ENCODE measurements at regions not wholly inside any gene's neighbourhood (a gene's known extent, or its start where the extent isn't known, plus 50 kb on each side); places are given as distances from the start of the nearest gene placed in this dataset.

GRCh38 chr16:73355981-73356380, 308.1 kb upstream of the ZFHX3 start (continued):
- TF ChIP-seq BCL3 (IDR thresholded peaks at IDR 0.05; ENCODE audit: borderline replicate concordance, insufficient read depth, low read depth, low read length, poor library complexity, severe bottlenecking) (no peak), HDAC2 (IDR thresholded peaks at IDR 0.05) (no peak), E4F1 (IDR thresholded peaks at IDR 0.05; ENCODE audit: borderline replicate concordance, partially characterized antibody) (no peak)
- TF ChIP-seq, protein P1, sequence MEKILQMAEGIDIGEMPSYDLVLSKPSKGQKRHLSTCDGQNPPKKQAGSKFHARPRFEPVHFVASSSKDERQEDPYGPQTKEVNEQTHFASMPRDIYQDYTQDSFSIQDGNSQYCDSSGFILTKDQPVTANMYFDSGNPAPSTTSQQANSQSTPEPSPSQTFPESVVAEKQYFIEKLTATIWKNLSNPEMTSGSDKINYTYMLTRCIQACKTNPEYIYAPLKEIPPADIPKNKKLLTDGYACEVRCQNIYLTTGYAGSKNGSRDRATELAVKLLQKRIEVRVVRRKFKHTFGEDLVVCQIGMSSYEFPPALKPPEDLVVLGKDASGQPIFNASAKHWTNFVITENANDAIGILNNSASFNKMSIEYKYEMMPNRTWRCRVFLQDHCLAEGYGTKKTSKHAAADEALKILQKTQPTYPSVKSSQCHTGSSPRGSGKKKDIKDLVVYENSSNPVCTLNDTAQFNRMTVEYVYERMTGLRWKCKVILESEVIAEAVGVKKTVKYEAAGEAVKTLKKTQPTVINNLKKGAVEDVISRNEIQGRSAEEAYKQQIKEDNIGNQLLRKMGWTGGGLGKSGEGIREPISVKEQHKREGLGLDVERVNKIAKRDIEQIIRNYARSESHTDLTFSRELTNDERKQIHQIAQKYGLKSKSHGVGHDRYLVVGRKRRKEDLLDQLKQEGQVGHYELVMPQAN (conservative IDR thresholded peaks at IDR 0.05) = no peak

- H2AFZ ChIP-seq (ENCODE audit: control insufficient read depth, low read depth, low read length) = no peak overlapping the region
- WGBS (ENCODE audit: insufficient coverage, insufficient replicate concordance, low lambda C conversion rate, missing lambda C conversion rate) = 13% methylated on average over 10 of the region's 10 CpGs
- DNase-seq (ENCODE audit: low read depth, low spot score) (no peak), FAIRE-seq (no peak), ATAC-seq (no peak)
- H3K9me3 ChIP-seq (replicated peaks; ENCODE audit: control insufficient read depth, insufficient read depth, low read length) = no peaks in the 10 kb centered on the region
- ChIA-PET POLR2A (no interaction called here), RAD21 (ENCODE audit: unreplicated experiment) (no interaction called here), CTCF (no interaction called here), SMC1A (ENCODE audit: uncharacterized antibody, unreplicated experiment) (interaction anchor here (0.8 kb wide), 1 partner anchor 10 kb away, joined by 3 read pairs; no protein-coding TSS in a partner anchor)
- no peaks in the 10 kb centered on the region for H3K4me1 ChIP-seq (ENCODE audit: control insufficient read depth, insufficient read depth, low read length)
- H3K4me3 ChIP-seq = no peak overlapping the region
- intact Hi-C loops (cut with micrococcal nuclease; ENCODE audit: unreplicated experiment) = no loop called here
- H3K4me2 ChIP-seq (ENCODE audit: control insufficient read depth, insufficient read depth) = no peak overlapping the region
- H3K27me3 ChIP-seq (replicated peaks in 1 of 2; ENCODE audit: control insufficient read depth in 2 of 2, insufficient read depth in 2 of 2, low read length in 1 of 2) = no peaks in the 10 kb centered on the region
- no peaks in the 10 kb centered on the region for H4K20me1 ChIP-seq (ENCODE audit: control insufficient read depth, insufficient read depth)
- H3K9ac ChIP-seq (ENCODE audit: control insufficient read depth, insufficient read depth, low read length) = no peak overlapping the region
- in situ Hi-C loops (cut with MboI) = no loop called here
- H3K79me2 ChIP-seq (ENCODE audit: control insufficient read depth, insufficient read depth, low read length) = no peaks in the 10 kb centered on the region
- no peak overlapping the region for H3K27ac ChIP-seq (ENCODE audit: control insufficient read depth, insufficient read depth)
- BruUV-seq (replicated peaks) = no TSS peak
- TF ChIP-seq CBX5 (IDR thresholded peaks at IDR 0.05; ENCODE audit: low read depth) (no peak), IKZF1 (conservative IDR thresholded peaks at IDR 0.05) (no peak), ZNF384 (IDR thresholded peaks at IDR 0.05; ENCODE audit: borderline replicate concordance, low read depth, low read length) (no peak), SMC3 (IDR thresholded peaks at IDR 0.05; ENCODE audit: borderline replicate concordance, low read length) (no peak)
- H3K36me3 ChIP-seq (ENCODE audit: control insufficient read depth in 2 of 2, insufficient read depth in 2 of 2, low read length in 1 of 2) = no peaks in the 10 kb centered on the region
These were observed 306.5 kb upstream of the ZFHX3 start for GRCh38 chr16:73354434-73354833.
